ENCODE measurements at regions not wholly inside any gene's neighbourhood (a gene's known extent, or its start where the extent isn't known, plus 50 kb on each side); places are given as distances from the start of the nearest gene placed in this dataset.

GRCh38 chr22:47678636-47679287 is 916.3 kb downstream of the TBC1D22A start:
- DNase-seq: no peak
- Histone ChIP-seq H3K4me1 (no peaks in the 10 kb centered on the region), H3K36me3 (no peaks in the 10 kb centered on the region), H3K4me3 (no peak overlapping the region), H3K27me3 (replicated peaks in 1 of 7) (peaks cover 0 to 7% (median 0%) of the 10 kb centered on the region in 7 donors), H3K9me3 (peaks cover 0 to 23% (median 15%) of the 10 kb centered on the region in 8 donors), H3K27ac (no peak overlapping the region)
- no peak for TF ChIP-seq POLR2A (IDR thresholded peaks at IDR 0.05)
- TF ChIP-seq POLR2AphosphoS5 (IDR thresholded peaks at IDR 0.05): no peak
- TF ChIP-seq CTCF (IDR thresholded peaks at IDR 0.05 in 8 of 11, conservative IDR thresholded peaks at IDR 0.05 in 3 of 11): no peak
- WGBS, 5 donors: 39 to 48% (median 44%) methylated on average over 7 of the region's 7 CpGs
- intact Hi-C loops (cut with DNase I; ENCODE audit: low total_unique reads): no loop called here

GRCh38 chr22:47678048-47678447 is 915.6 kb downstream of the TBC1D22A start:
- Histone ChIP-seq H3K9me3 (peaks cover 0 to 16% (median 8%) of the 10 kb centered on the region in 8 donors), H3K4me1 (no peaks in the 10 kb centered on the region), H3K27ac (no peak overlapping the region), H3K4me3 (no peak overlapping the region), H3K36me3 (no peaks in the 10 kb centered on the region), H3K27me3 (replicated peaks in 1 of 7) (peaks cover 0 to 7% (median 0%) of the 10 kb centered on the region in 7 donors)
- intact Hi-C loops (cut with DNase I; ENCODE audit: low total_unique reads): no loop called here
- WGBS, 5 donors: 62 to 71% (median 68%) methylated on average over 6 of the region's 6 CpGs
- DNase-seq: no peak
- TF ChIP-seq CTCF (IDR thresholded peaks at IDR 0.05 in 8 of 11, conservative IDR thresholded peaks at IDR 0.05 in 3 of 11) (no peak), POLR2AphosphoS5 (IDR thresholded peaks at IDR 0.05) (no peak), POLR2A (IDR thresholded peaks at IDR 0.05) (no peak)

GRCh38 chr22:47676685-47677084 is 914.2 kb downstream of the TBC1D22A start:
- TF ChIP-seq CTCF (IDR thresholded peaks at IDR 0.05 in 8 of 11, conservative IDR thresholded peaks at IDR 0.05 in 3 of 11) (no peak), POLR2A (IDR thresholded peaks at IDR 0.05) (no peak), POLR2AphosphoS5 (IDR thresholded peaks at IDR 0.05) (no peak)
- intact Hi-C loops (cut with DNase I; ENCODE audit: low total_unique reads): no loop called here
- Histone ChIP-seq H3K4me1 (no peaks in the 10 kb centered on the region), H3K27ac (no peak overlapping the region), H3K4me3 (no peak overlapping the region), H3K36me3 (no peaks in the 10 kb centered on the region), H3K27me3 (replicated peaks in 1 of 7) (no peaks in the 10 kb centered on the region), H3K9me3 (peaks cover 0 to 7% (median 0%) of the 10 kb centered on the region in 8 donors)
- 62 to 79% (median 77%) methylated on average over 3 of the region's 3 CpGs for WGBS, 5 donors
- no peak for DNase-seq

GRCh38 chr22:47674600-47674999 is 912.1 kb downstream of the TBC1D22A start:
- WGBS, 5 donors: 82 to 93% (median 88%) methylated on average over 11 of the region's 11 CpGs

More at GRCh38 chr22:47674600-47674999, 912.1 kb downstream of the TBC1D22A start:
- TF ChIP-seq POLR2A (IDR thresholded peaks at IDR 0.05): no peak
- TF ChIP-seq POLR2AphosphoS5 (IDR thresholded peaks at IDR 0.05): no peak
- TF ChIP-seq CTCF (IDR thresholded peaks at IDR 0.05 in 8 of 11, conservative IDR thresholded peaks at IDR 0.05 in 3 of 11): no peak
- DNase-seq: no peak
- intact Hi-C loops (cut with DNase I; ENCODE audit: low total_unique reads): no loop called here
- Histone ChIP-seq H3K27me3 (replicated peaks in 1 of 7) (no peaks in the 10 kb centered on the region), H3K9me3 (peaks cover 0 to 12% (median 0%) of the 10 kb centered on the region in 8 donors), H3K36me3 (no peaks in the 10 kb centered on the region), H3K4me3 (no peak overlapping the region), H3K27ac (no peak overlapping the region), H3K4me1 (no peaks in the 10 kb centered on the region)

Data from spleen (tissue), 11 donors.